GM12872 (cell line): ENCODE measurements at regions not wholly inside any gene's neighbourhood (a gene's known extent, or its start where the extent isn't known, plus 50 kb on each side); places are given as distances from the start of the nearest gene placed in this dataset.

Experiments
- CTCF ChIP-seq: IDR thresholded peaks from 3 replicates; pipeline ENCODE4 v1.5.1; 2011; ENCODE audit warnings: low read depth, mild to moderate bottlenecking, low read length, moderate library complexity; ENCODE audit not compliant: insufficient read depth

- no peak for TF ChIP-seq CTCF
Observed at GRCh38 chr12:47356129-47356700, 276.5 kb upstream of the AMIGO2 start.

- TF ChIP-seq CTCF, result no peak
Observed at GRCh38 chr12:47353508-47353907, 273.7 kb upstream of the AMIGO2 start.

GRCh38 chr12:47352067-47352466 lies 272.3 kb upstream of the AMIGO2 start:
- no peak for TF ChIP-seq CTCF

- TF ChIP-seq CTCF, result no peak
Observed at GRCh38 chr12:47351526-47351925, 271.8 kb upstream of the AMIGO2 start.

- TF ChIP-seq CTCF, result no peak
Observed at GRCh38 chr12:47350062-47350408, 270.3 kb upstream of the AMIGO2 start.

- TF ChIP-seq CTCF, result no peak
Observed at GRCh38 chr12:47349137-47350061, 269.6 kb upstream of the AMIGO2 start.

- no peak for TF ChIP-seq CTCF
Observed at GRCh38 chr12:47348206-47348605, 268.4 kb upstream of the AMIGO2 start.
